Right lobe of liver (tissue), 6 donors: ENCODE measurements at regions not wholly inside any gene's neighbourhood (a gene's known extent, or its start where the extent isn't known, plus 50 kb on each side); places are given as distances from the start of the nearest gene placed in this dataset.
"Not testable (repeated sequence)": the region's sequence is repeated elsewhere in the genome, so short reads cannot be mapped to it uniquely, and the experiment has no call there.

ENCODE experiments used
- ATAC-seq, 4 donors: fragments of 200-7000 bp; cut with Tn5 transposase; one replicate each; pipeline ENCODE4 v1.9.1; 2020; ENCODE audit warnings: mild to moderate bottlenecking in 4 of 4, moderate library complexity in 4 of 4
- DNase-seq, 3 donors: peaks; one replicate each; pipeline ENCODE4 v3.0.0-alpha.2; 2020
- H3K27ac ChIP-seq, 3 donors: fragments of 200-600 bp; one replicate each; pipeline ENCODE4 v1.8.0; 2022
- H3K27me3 ChIP-seq, 2 donors: fragments of 200-600 bp; one replicate each; pipeline ENCODE4 v1.8.0; 2022
- H3K36me3 ChIP-seq, 4 donors: fragments of 200-600 bp; sonication (generic) in 1 of 4; one replicate each; pipeline versions ENCODE4 v1.5.1 to v1.8.0; 2017 to 2022; ENCODE audit warnings: control low read depth in 1 of 4
- H3K4me1 ChIP-seq, 4 donors: fragments of 200-600 bp; sonication (generic) in 1 of 4; one replicate each; pipeline versions ENCODE4 v1.5.1 to v1.8.0; 2017 to 2022; ENCODE audit warnings: control low read depth in 1 of 4
- H3K4me3 ChIP-seq, 3 donors: fragments of 200-600 bp; one replicate each; pipeline ENCODE4 v1.8.0; 2022
- H3K9me3 ChIP-seq, 4 donors: fragments of 200-600 bp; sonication (generic) in 1 of 4; one replicate each; pipeline versions ENCODE4 v1.5.1 to v1.8.0; 2017 to 2022; ENCODE audit warnings: control low read depth in 1 of 4
- CTCF ChIP-seq, 4 donors: fragments of 200-600 bp in 3 of 4; fragments of 450-650 bp in 1 of 4; IDR thresholded peaks; one replicate each; pipeline versions ENCODE4 v1.5.1 to v1.8.0; 2016 to 2022; ENCODE audit warnings: antibody characterized with exemption in 4 of 4, mild to moderate bottlenecking in 2 of 4
- WGBS: methylation state at CpG from one replicate; pipeline ENCODE4 v1.1.6; 2018; ENCODE audit warnings: low coverage, low lambda C conversion rate; ENCODE audit not compliant: insufficient coverage; ENCODE audit errors: missing lambda C conversion rate; 5-methylcytosine and 5-hydroxymethylcytosine counted together
- intact Hi-C, 2 donors: fragments of 100-400 bp; cut with DNase I; formaldehyde crosslinking; loops; one replicate each; pipeline versions ENCODE4 v1.11.2 to v1.14.1; 2022
- donor health status: DM: no; HTN: yes; CAD: no.
- donor health status: DM: no; HTN: no; CAD: no.
- donor health status: DM: no; HTN: no; CAD: no.
- donor health status: DM: no; HTN: yes; CAD: no.
- donor health status: DM: no; HTN: yes; CAD: no.

- intact Hi-C loops, H3K27ac ChIP-seq, H3K4me3 ChIP-seq, ATAC-seq, DNase-seq, H3K4me1 ChIP-seq, H3K36me3 ChIP-seq, H3K9me3 ChIP-seq, H3K27me3 ChIP-seq: not testable (repeated sequence)
- WGBS: 80% methylated on average over 1 of the region's 5 CpGs
Observed at GRCh38 chr16:18148132-18148531, 188.4 kb downstream of the NPIPA8 start.

- H3K27ac ChIP-seq, DNase-seq, H3K27me3 ChIP-seq, H3K36me3 ChIP-seq, ATAC-seq, H3K4me3 ChIP-seq, H3K9me3 ChIP-seq, intact Hi-C loops, H3K4me1 ChIP-seq: not testable (repeated sequence)
- WGBS: no CpG with 5 or more reads among the region's 9 CpGs
Observed at GRCh38 chr16:18146601-18147142, 189.9 kb downstream of the NPIPA8 start.

- not testable (repeated sequence) for DNase-seq
- ATAC-seq: peak in 1 of 4 donors; percentile 27
- 40% methylated on average over 1 of the region's 5 CpGs for WGBS
Observed at GRCh38 chr16:18142066-18142465, 194.5 kb downstream of the NPIPA8 start.

GRCh38 chr16:18136288-18136687, 200.2 kb downstream of the NPIPA8 start:
- H3K4me1 ChIP-seq, ATAC-seq, H3K9me3 ChIP-seq, H3K27me3 ChIP-seq, H3K36me3 ChIP-seq, H3K4me3 ChIP-seq, H3K27ac ChIP-seq, DNase-seq, intact Hi-C loops: not testable (repeated sequence)
- no CpG with 5 or more reads among the region's 1 CpG for WGBS

More at GRCh38 chr16:18142066-18142465, 194.5 kb downstream of the NPIPA8 start:
- H3K27ac ChIP-seq, H3K36me3 ChIP-seq, H3K4me3 ChIP-seq, intact Hi-C loops, H3K4me1 ChIP-seq, H3K27me3 ChIP-seq, H3K9me3 ChIP-seq: not testable (repeated sequence)

GRCh38 chr16:18135024-18135423, 201.5 kb downstream of the NPIPA8 start:
- H3K4me1 ChIP-seq, DNase-seq, intact Hi-C loops, H3K4me3 ChIP-seq, H3K36me3 ChIP-seq, H3K9me3 ChIP-seq, H3K27me3 ChIP-seq, H3K27ac ChIP-seq: not testable (repeated sequence)
- no CpG with 5 or more reads among the region's 4 CpGs for WGBS
- ATAC-seq: peak in 1 of 4 donors; percentile 39

- DNase-seq, H3K36me3 ChIP-seq, intact Hi-C loops, H3K27me3 ChIP-seq, H3K9me3 ChIP-seq, H3K4me3 ChIP-seq, H3K27ac ChIP-seq, H3K4me1 ChIP-seq: not testable (repeated sequence)
- TF ChIP-seq CTCF (IDR thresholded peaks at IDR 0.05): peak; percentile 14 to 46 (median 35)
- peak; percentile 92 to 96 (median 95) for ATAC-seq
- WGBS: 0% methylated on average over 2 of the region's 6 CpGs
Observed at GRCh38 chr16:18131587-18131986, 204.9 kb downstream of the NPIPA8 start.

GRCh38 chr16:18130478-18131120, 205.9 kb downstream of the NPIPA8 start:
- H3K27ac ChIP-seq, H3K27me3 ChIP-seq, ATAC-seq, H3K9me3 ChIP-seq, DNase-seq, H3K36me3 ChIP-seq, H3K4me1 ChIP-seq, intact Hi-C loops, H3K4me3 ChIP-seq: not testable (repeated sequence)
- WGBS: 67% methylated on average over 6 of the region's 8 CpGs

- WGBS: no CpG with 5 or more reads among the region's 12 CpGs
- ATAC-seq: not testable (repeated sequence)
Observed at GRCh38 chr16:18127033-18127432, 209.5 kb downstream of the NPIPA8 start.

GRCh38 chr16:18119092-18119491, 217.4 kb downstream of the NPIPA8 start:
- WGBS: 30% methylated on average over 2 of the region's 4 CpGs
- not testable (repeated sequence) for H3K9me3 ChIP-seq, ATAC-seq

More at GRCh38 chr16:18127033-18127432, 209.5 kb downstream of the NPIPA8 start:
- H3K4me1 ChIP-seq, H3K27ac ChIP-seq, H3K36me3 ChIP-seq, H3K27me3 ChIP-seq, H3K4me3 ChIP-seq, intact Hi-C loops, DNase-seq, H3K9me3 ChIP-seq: not testable (repeated sequence)

GRCh38 chr16:18118684-18119083, 217.9 kb downstream of the NPIPA8 start:
- DNase-seq, H3K27ac ChIP-seq, ATAC-seq, H3K36me3 ChIP-seq, H3K4me1 ChIP-seq, H3K4me3 ChIP-seq, H3K9me3 ChIP-seq, intact Hi-C loops, H3K27me3 ChIP-seq: not testable (repeated sequence)
- WGBS: 41% methylated on average over 2 of the region's 5 CpGs

More at GRCh38 chr16:18119092-18119491, 217.4 kb downstream of the NPIPA8 start:
- H3K4me3 ChIP-seq, H3K4me1 ChIP-seq, intact Hi-C loops, H3K27me3 ChIP-seq, H3K27ac ChIP-seq, DNase-seq, H3K36me3 ChIP-seq: not testable (repeated sequence)

GRCh38 chr16:18118071-18118470, 218.5 kb downstream of the NPIPA8 start:
- H3K27ac ChIP-seq, H3K27me3 ChIP-seq, H3K9me3 ChIP-seq, DNase-seq, ATAC-seq, H3K4me1 ChIP-seq, H3K36me3 ChIP-seq, H3K4me3 ChIP-seq, intact Hi-C loops: not testable (repeated sequence)
- 59% methylated on average over 9 of the region's 9 CpGs for WGBS
